H9 (cell line): ENCODE measurements at regions not wholly inside any gene's neighbourhood (a gene's known extent, or its start where the extent isn't known, plus 50 kb on each side); places are given as distances from the start of the nearest gene placed in this dataset.

ENCODE experiments used
- DNase-seq: peaks from one replicate; pipeline ENCODE4 v3.0.0-alpha.2; 2017
- H2AFZ ChIP-seq: one replicate; pipeline ENCODE4 v1.6.1; 2013; ENCODE audit warnings: mild to moderate bottlenecking, low read length, control low read depth, moderate library complexity
- H2AK5ac ChIP-seq: 2 replicates; pipeline ENCODE4 v1.6.1; 2013; ENCODE audit warnings: low read length, control low read depth, mixed read lengths; ENCODE audit not compliant: insufficient read length
- H2BK120ac ChIP-seq: one replicate; pipeline ENCODE4 v1.6.1; 2013; ENCODE audit warnings: low read depth, mild to moderate bottlenecking, low read length, control low read depth, inconsistent platforms; ENCODE audit not compliant: poor library complexity, severe bottlenecking
- H2BK12ac ChIP-seq: 2 replicates; pipeline ENCODE4 v1.6.1; 2013; ENCODE audit warnings: low read length, control low read depth, mixed read lengths, low read depth; ENCODE audit not compliant: insufficient read length
- H2BK15ac ChIP-seq: 2 replicates; pipeline ENCODE4 v1.6.1; 2013; ENCODE audit warnings: low read depth, low read length, control low read depth
- H2BK20ac ChIP-seq: one replicate; pipeline ENCODE4 v1.6.1; 2013; ENCODE audit warnings: low read depth, mild to moderate bottlenecking, low read length, control low read depth, inconsistent platforms; ENCODE audit not compliant: poor library complexity, severe bottlenecking
- H2BK5ac ChIP-seq: 2 replicates; pipeline ENCODE4 v1.6.1; 2013; ENCODE audit warnings: low read length, control low read depth, mixed read lengths; ENCODE audit not compliant: insufficient read length
- H3K14ac ChIP-seq: 2 replicates; pipeline ENCODE4 v1.6.1; 2013; ENCODE audit warnings: low read length, control low read depth; ENCODE audit not compliant: insufficient read depth
- H3K18ac ChIP-seq: 2 replicates; pipeline ENCODE4 v1.6.1; 2013; ENCODE audit warnings: low read depth, mild to moderate bottlenecking, mixed read lengths, low read length, control low read depth; ENCODE audit not compliant: insufficient read length
- H3K23ac ChIP-seq: 2 replicates; pipeline ENCODE4 v1.6.1; 2013; ENCODE audit warnings: low read length, control low read depth, mixed read lengths, low read depth; ENCODE audit not compliant: insufficient read length
- H3K23me2 ChIP-seq: 2 replicates; pipeline ENCODE4 v1.6.1; 2013; ENCODE audit warnings: low read depth, mild to moderate bottlenecking, mixed read lengths, low read length, control low read depth; ENCODE audit not compliant: insufficient read length, poor library complexity, severe bottlenecking
- H3K27ac ChIP-seq: 2 replicates; pipeline ENCODE4 v1.5.1; 2013; ENCODE audit warnings: low read length, control low read depth, mixed read lengths, low read depth; ENCODE audit not compliant: insufficient read length
- H3K27me3 ChIP-seq: 2 replicates; pipeline ENCODE4 v1.6.1; 2013; ENCODE audit warnings: low read length, control low read depth, inconsistent platforms; ENCODE audit not compliant: insufficient read depth
- H3K4ac ChIP-seq: 2 replicates; pipeline ENCODE4 v1.6.1; 2013; ENCODE audit warnings: low read depth, mild to moderate bottlenecking, control low read depth, inconsistent platforms, low read length, moderate library complexity
- H3K4me1 ChIP-seq: 2 replicates; pipeline ENCODE4 v1.6.1; 2013; ENCODE audit warnings: low read length, control low read depth, inconsistent platforms; ENCODE audit not compliant: insufficient read depth
- H3K4me2 ChIP-seq: 2 replicates; pipeline ENCODE4 v1.6.1; 2013; ENCODE audit warnings: low read length, control low read depth, mixed read lengths; ENCODE audit not compliant: insufficient read length, insufficient read depth
- H3K56ac ChIP-seq: 2 replicates; pipeline ENCODE4 v1.6.1; 2013; ENCODE audit warnings: low read depth, mild to moderate bottlenecking, mixed read lengths, low read length, control low read depth; ENCODE audit not compliant: insufficient read length
- H3K79me1 ChIP-seq: 2 replicates; pipeline ENCODE4 v1.6.1; 2013; ENCODE audit warnings: low read depth, mild to moderate bottlenecking, moderate library complexity, low read length, control low read depth, inconsistent platforms; ENCODE audit not compliant: insufficient read depth, poor library complexity, severe bottlenecking
- H3K79me2 ChIP-seq: 2 replicates; pipeline ENCODE4 v1.6.1; 2013; ENCODE audit warnings: low read length, control low read depth, inconsistent platforms; ENCODE audit not compliant: insufficient read depth
- H3K9ac ChIP-seq: 2 replicates; pipeline ENCODE4 v1.6.1; 2013; ENCODE audit warnings: low read length, control low read depth, mixed read lengths; ENCODE audit not compliant: insufficient read length; ENCODE audit errors: extremely low read depth
- H3K9me3 ChIP-seq: one replicate; pipeline ENCODE4 v1.6.1; 2013; ENCODE audit warnings: low read depth, low read length, inconsistent platforms; ENCODE audit not compliant: control insufficient read depth
- H3T11ph ChIP-seq: one replicate; pipeline ENCODE4 v1.6.1; 2013; ENCODE audit warnings: mild to moderate bottlenecking, low read length, control low read depth, inconsistent platforms
- H4K20me1 ChIP-seq: one replicate; pipeline ENCODE4 v1.6.1; 2013; ENCODE audit not compliant: control insufficient read depth, insufficient read length, insufficient read depth
- H4K5ac ChIP-seq: 2 replicates; pipeline ENCODE4 v1.6.1; 2013; ENCODE audit warnings: low read depth, mild to moderate bottlenecking, mixed read lengths, low read length, control low read depth; ENCODE audit not compliant: insufficient read length
- H4K8ac ChIP-seq: replicated peaks from 2 replicates; pipeline ENCODE4 v1.6.1; 2013; ENCODE audit warnings: low read length, control low read depth, mixed read lengths, low read depth; ENCODE audit not compliant: insufficient read length
- H4K91ac ChIP-seq: 2 replicates; pipeline ENCODE4 v1.6.1; 2013; ENCODE audit warnings: low read depth, mild to moderate bottlenecking, moderate library complexity, mixed read lengths, low read length, control low read depth; ENCODE audit not compliant: insufficient read length
- H3K27ac Mint-ChIP-seq, 3 experiments: 2 replicates in 2 of 3; 3 replicates in 1 of 3; pipeline ENCODE4 v1.8.0; 2020 to 2021; ENCODE audit warnings: mixed read lengths in 3 of 3, mild to moderate bottlenecking in 1 of 3, moderate library complexity in 1 of 3
- H3K27me3 Mint-ChIP-seq: 2 replicates; pipeline ENCODE4 v1.8.0; 2021; ENCODE audit warnings: low read depth, mild to moderate bottlenecking, moderate library complexity, mixed read lengths
- H3K36me3 Mint-ChIP-seq, 3 experiments: 2 replicates in 2 of 3; 3 replicates in 1 of 3; pipeline ENCODE4 v1.8.0; 2020 to 2021; ENCODE audit warnings: low read depth in 3 of 3, mixed read lengths in 3 of 3; ENCODE audit not compliant: insufficient read depth in 1 of 3
- H3K4me1 Mint-ChIP-seq, 2 experiments: 2 replicates each; pipeline ENCODE4 v1.8.0; 2020; ENCODE audit warnings: mixed read lengths in 2 of 2
- H3K4me3 Mint-ChIP-seq, 2 experiments: 2 replicates in 1 of 2; 3 replicates in 1 of 2; pipeline ENCODE4 v1.8.0; 2020 to 2021; ENCODE audit warnings: mild to moderate bottlenecking in 2 of 2, mixed read lengths in 2 of 2, moderate library complexity in 1 of 2
- H3K9me3 Mint-ChIP-seq, 2 experiments: 2 replicates in 1 of 2; 3 replicates in 1 of 2; pipeline ENCODE4 v1.8.0; 2020; ENCODE audit warnings: mild to moderate bottlenecking in 2 of 2, mixed read lengths in 2 of 2, moderate library complexity in 1 of 2
- WGBS: extraction: QIAGEN DNeasy Blood & Tissue Kit; methylation state at CpG from one replicate; pipeline ENCODE4 v1.1.7; 2013; ENCODE audit warnings: missing lambda C conversion rate, low lambda C conversion rate, mixed read lengths; ENCODE audit not compliant: insufficient read length; ENCODE audit errors: extremely low coverage; 5-methylcytosine and 5-hydroxymethylcytosine counted together
- TF ChIP-seq, protein P1 (sequence below): fragments of 200-600 bp; sonication (generic); conservative IDR thresholded peaks from 3 replicates; pipeline ENCODE4 v1.8.0; 2021; ENCODE audit warnings: antibody characterized with exemption, mild to moderate bottlenecking

DNA sequence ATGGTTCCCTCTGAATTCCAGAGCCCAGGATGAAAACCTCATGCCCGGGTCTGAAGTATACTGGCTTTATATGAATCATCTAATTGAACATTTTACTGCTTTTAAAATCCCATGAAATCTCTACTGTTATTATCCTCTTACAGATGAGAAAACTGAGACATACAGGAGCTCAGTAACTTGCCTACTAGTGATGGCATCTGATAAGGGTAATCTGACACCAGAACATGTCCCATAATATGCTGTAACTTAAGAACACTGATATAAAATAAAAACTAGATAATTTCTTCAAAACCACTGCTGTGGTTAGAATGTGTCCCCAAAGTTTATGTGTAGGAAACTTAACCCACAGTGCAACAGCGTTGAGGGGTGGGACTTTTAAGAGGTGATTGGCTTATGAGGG, 219.6 kb upstream of the TMTC1 start:
- no peak overlapping the region for H4K5ac ChIP-seq
- no peak overlapping the region for H4K8ac ChIP-seq
- H3K79me2 ChIP-seq, result no peaks in the 10 kb centered on the region
- WGBS, result no CpG with 5 or more reads among the region's 2 CpGs
- Mint-ChIP-seq H3K36me3 (no peaks in the 10 kb centered on the region), H3K27me3 (no peaks in the 10 kb centered on the region), H3K4me3 (no peak overlapping the region), H3K4me1 (0 out of 4 replicates have a peak, but pooled peaks cover 0 to 4% of the 10 kb centered on the region in 2 experiments), H3K27ac (no peak overlapping the region), H3K9me3 (no peaks in the 10 kb centered on the region)
- no peaks in the 10 kb centered on the region for H3K27me3 ChIP-seq
- TF ChIP-seq, protein P1, sequence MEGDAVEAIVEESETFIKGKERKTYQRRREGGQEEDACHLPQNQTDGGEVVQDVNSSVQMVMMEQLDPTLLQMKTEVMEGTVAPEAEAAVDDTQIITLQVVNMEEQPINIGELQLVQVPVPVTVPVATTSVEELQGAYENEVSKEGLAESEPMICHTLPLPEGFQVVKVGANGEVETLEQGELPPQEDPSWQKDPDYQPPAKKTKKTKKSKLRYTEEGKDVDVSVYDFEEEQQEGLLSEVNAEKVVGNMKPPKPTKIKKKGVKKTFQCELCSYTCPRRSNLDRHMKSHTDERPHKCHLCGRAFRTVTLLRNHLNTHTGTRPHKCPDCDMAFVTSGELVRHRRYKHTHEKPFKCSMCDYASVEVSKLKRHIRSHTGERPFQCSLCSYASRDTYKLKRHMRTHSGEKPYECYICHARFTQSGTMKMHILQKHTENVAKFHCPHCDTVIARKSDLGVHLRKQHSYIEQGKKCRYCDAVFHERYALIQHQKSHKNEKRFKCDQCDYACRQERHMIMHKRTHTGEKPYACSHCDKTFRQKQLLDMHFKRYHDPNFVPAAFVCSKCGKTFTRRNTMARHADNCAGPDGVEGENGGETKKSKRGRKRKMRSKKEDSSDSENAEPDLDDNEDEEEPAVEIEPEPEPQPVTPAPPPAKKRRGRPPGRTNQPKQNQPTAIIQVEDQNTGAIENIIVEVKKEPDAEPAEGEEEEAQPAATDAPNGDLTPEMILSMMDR, result no peak
- no peak overlapping the region for H3K56ac ChIP-seq
- no peak overlapping the region for H2BK12ac ChIP-seq
- H3K14ac ChIP-seq, result no peak overlapping the region
- no peak overlapping the region for H2AK5ac ChIP-seq
- DNase-seq, result no peak
- H3K4ac ChIP-seq, result no peak overlapping the region
- no peaks in the 10 kb centered on the region for H3K4me1 ChIP-seq
- H2BK20ac ChIP-seq, result no peak overlapping the region
- no peak overlapping the region for H2BK15ac ChIP-seq
- no peak overlapping the region for H2AFZ ChIP-seq
- no peak overlapping the region for H3K4me2 ChIP-seq
- no peak overlapping the region for H2BK5ac ChIP-seq
- H2BK120ac ChIP-seq, result no peak overlapping the region
- H3K79me1 ChIP-seq, result no peaks in the 10 kb centered on the region
- no peak overlapping the region for H3K23ac ChIP-seq
- H3K9me3 ChIP-seq, result no peaks in the 10 kb centered on the region
- no peak overlapping the region for H4K91ac ChIP-seq
- no peak overlapping the region for H3K18ac ChIP-seq
- no peak overlapping the region for H3T11ph ChIP-seq
- H3K23me2 ChIP-seq, result no peaks in the 10 kb centered on the region
- H4K20me1 ChIP-seq, result no peaks in the 10 kb centered on the region
- H3K27ac ChIP-seq, result no peak overlapping the region
- H3K9ac ChIP-seq, result no peak overlapping the region
